DOHH2 (cell line): ENCODE measurements at regions not wholly inside any gene's neighbourhood (a gene's known extent, or its start where the extent isn't known, plus 50 kb on each side); places are given as distances from the start of the nearest gene placed in this dataset.

Experiments
- H3F3A ChIP-seq: fragments of 200-600 bp; sonication (generic), shearing (Covaris generic); 2 replicates; pipeline ENCODE4 v1.6.0; 2016; ENCODE audit warnings: antibody characterized with exemption, mild to moderate bottlenecking; ENCODE audit not compliant: control insufficient read depth, insufficient read depth
- H3K27ac ChIP-seq: fragments of 200-600 bp; sonication (generic); 2 replicates; pipeline ENCODE4 v1.5.1; 2014; ENCODE audit warnings: low read depth, mild to moderate bottlenecking, low read length, moderate library complexity
- H3K27me3 ChIP-seq: fragments of 200-600 bp; sonication (generic); 2 replicates; pipeline ENCODE4 v1.6.1; 2014; ENCODE audit warnings: mild to moderate bottlenecking, low read length, mixed read lengths; ENCODE audit not compliant: control insufficient read depth
- H3K36me3 ChIP-seq: fragments of 200-600 bp; sonication (generic); 2 replicates; pipeline ENCODE4 v1.6.1; 2014; ENCODE audit warnings: mild to moderate bottlenecking, low read length, moderate library complexity, mixed read lengths; ENCODE audit not compliant: control insufficient read depth
- H3K4me1 ChIP-seq: fragments of 200-600 bp; sonication (generic); 2 replicates; pipeline ENCODE4 v1.6.1; 2014; ENCODE audit warnings: mild to moderate bottlenecking, low read length, mixed read lengths; ENCODE audit not compliant: control insufficient read depth
- H3K4me2 ChIP-seq: fragments of 200-600 bp; sonication (generic); 2 replicates; pipeline ENCODE4 v1.6.0; 2014; ENCODE audit warnings: mild to moderate bottlenecking, low read length, moderate library complexity
- H3K4me3 ChIP-seq: fragments of 200-600 bp; sonication (generic); 2 replicates; pipeline ENCODE4 v1.5.1; 2014; ENCODE audit warnings: mild to moderate bottlenecking, low read length, mixed read lengths
- H3K79me2 ChIP-seq: fragments of 200-600 bp; sonication (generic); 2 replicates; pipeline ENCODE4 v1.6.1; 2014; ENCODE audit warnings: mild to moderate bottlenecking, low read length, mixed read lengths; ENCODE audit not compliant: control insufficient read depth
- H3K9me2 ChIP-seq: fragments of 200-600 bp; sonication (generic); replicated peaks from 2 replicates; pipeline ENCODE4 v1.6.1; 2014; ENCODE audit warnings: mild to moderate bottlenecking, low read length, mixed read lengths; ENCODE audit not compliant: control insufficient read depth
- H3K9me3 ChIP-seq: fragments of 200-600 bp; sonication (generic); 2 replicates; pipeline ENCODE4 v1.6.1; 2014; ENCODE audit warnings: antibody characterized with exemption, low read length, mixed read lengths; ENCODE audit not compliant: control insufficient read depth, insufficient read depth
- H4K20me1 ChIP-seq: fragments of 200-600 bp; sonication (generic); 2 replicates; pipeline ENCODE4 v1.6.0; 2014; ENCODE audit warnings: low read depth, mild to moderate bottlenecking, antibody characterized with exemption, low read length, moderate library complexity; ENCODE audit not compliant: control insufficient read depth, insufficient read depth
- CTCF ChIP-seq: fragments of 200-600 bp; sonication (generic); IDR thresholded peaks from one replicate; pipeline ENCODE4 v1.5.1; 2014; ENCODE audit warnings: antibody characterized with exemption, mild to moderate bottlenecking, low read depth, low read length; ENCODE audit not compliant: poor library complexity, severe bottlenecking
- EZH2phosphoT487 ChIP-seq: fragments of 200-600 bp; sonication (generic); IDR thresholded peaks from 2 replicates; pipeline ENCODE4 v1.6.1; 2017; ENCODE audit warnings: borderline replicate concordance, mild to moderate bottlenecking, antibody characterized with exemption, low read length, moderate library complexity, mixed read lengths

- TF ChIP-seq CTCF (no peak), EZH2phosphoT487 (no peak)
These were observed 292.5 kb downstream of the SLITRK1 start for GRCh38 chr13:83589814-83590213.

GRCh38 chr13:83577183-83577582, 305.1 kb downstream of the SLITRK1 start:
- Histone ChIP-seq H3K9me3 (no peaks in the 10 kb centered on the region), H3K27ac (no peak overlapping the region), H3K36me3 (no peaks in the 10 kb centered on the region), H3K4me1 (no peaks in the 10 kb centered on the region), H4K20me1 (no peaks in the 10 kb centered on the region), H3K9me2 (no peaks in the 10 kb centered on the region), H3K4me2 (no peak overlapping the region), H3K4me3 (no peak overlapping the region), H3K79me2 (no peaks in the 10 kb centered on the region), H3K27me3 (no peaks in the 10 kb centered on the region), H3F3A (no peaks in the 10 kb centered on the region)
- no peak for TF ChIP-seq CTCF
- no peak for TF ChIP-seq EZH2phosphoT487

More at GRCh38 chr13:83589814-83590213, 292.5 kb downstream of the SLITRK1 start:
- H3K79me2 ChIP-seq = no peaks in the 10 kb centered on the region
- H3F3A ChIP-seq = no peaks in the 10 kb centered on the region
- H3K4me3 ChIP-seq = no peak overlapping the region
- H4K20me1 ChIP-seq = no peaks in the 10 kb centered on the region
- no peaks in the 10 kb centered on the region for H3K9me3 ChIP-seq
- no peak overlapping the region for H3K4me2 ChIP-seq
- H3K27me3 ChIP-seq = no peaks in the 10 kb centered on the region
- no peaks in the 10 kb centered on the region for H3K4me1 ChIP-seq
- no peaks in the 10 kb centered on the region for H3K36me3 ChIP-seq
- H3K27ac ChIP-seq = no peak overlapping the region
- no peaks in the 10 kb centered on the region for H3K9me2 ChIP-seq

- no peaks in the 10 kb centered on the region for H3K36me3 ChIP-seq
- no peaks in the 10 kb centered on the region for H3K79me2 ChIP-seq
- no peaks in the 10 kb centered on the region for H3K9me3 ChIP-seq
- no peaks in the 10 kb centered on the region for H4K20me1 ChIP-seq
- no peaks in the 10 kb centered on the region for H3K9me2 ChIP-seq
- H3K27me3 ChIP-seq = no peaks in the 10 kb centered on the region
- no peak overlapping the region for H3K27ac ChIP-seq
- no peaks in the 10 kb centered on the region for H3K4me1 ChIP-seq
- TF ChIP-seq EZH2phosphoT487 (no peak), CTCF (no peak)
- no peaks in the 10 kb centered on the region for H3F3A ChIP-seq
- H3K4me3 ChIP-seq = no peak overlapping the region
- no peak overlapping the region for H3K4me2 ChIP-seq
These were observed 314.3 kb downstream of the SLITRK1 start for GRCh38 chr13:83568019-83568418.

GRCh38 chr13:83563499-83563898, 318.8 kb downstream of the SLITRK1 start:
- H3K27me3 ChIP-seq = no peaks in the 10 kb centered on the region
- no peaks in the 10 kb centered on the region for H3K79me2 ChIP-seq
- TF ChIP-seq EZH2phosphoT487 = no peak
- no peak for TF ChIP-seq CTCF
- no peaks in the 10 kb centered on the region for H3F3A ChIP-seq
- no peak overlapping the region for H3K4me2 ChIP-seq
- no peaks in the 10 kb centered on the region for H3K36me3 ChIP-seq
- H4K20me1 ChIP-seq = no peaks in the 10 kb centered on the region
- H3K4me3 ChIP-seq = no peak overlapping the region
- H3K9me3 ChIP-seq = 0 out of 2 replicates have a peak, but pooled peaks cover 3% of the 10 kb centered on the region
- H3K4me1 ChIP-seq = no peaks in the 10 kb centered on the region
- H3K9me2 ChIP-seq = no peaks in the 10 kb centered on the region
- no peak overlapping the region for H3K27ac ChIP-seq
